ENCODE measurements at regions not wholly inside any gene's neighbourhood (a gene's known extent, or its start where the extent isn't known, plus 50 kb on each side); places are given as distances from the start of the nearest gene placed in this dataset.

- Histone ChIP-seq H3K9ac (replicated peaks in 1 of 4; ENCODE audit: extremely low read depth in 1 of 4, low read depth in 3 of 4, low read length in 3 of 4) (no peak overlapping the region), H2BK15ac (ENCODE audit: low read length) (no peak overlapping the region), H3K4me1 (replicated peaks in 1 of 4; ENCODE audit: control insufficient read depth in 3 of 4, insufficient read depth in 4 of 4, low read length in 3 of 4) (peaks cover 0 to 2% (median 0%) of the 10 kb centered on the region in 4 experiments; a peak in 1 of 7 replicates), H3K56ac (replicated peaks; ENCODE audit: insufficient read length, low read depth, low read length) (no peak overlapping the region), H3K18ac (ENCODE audit: extremely low read depth, low read length) (no peak overlapping the region; the same call in none of the 2 replicates), H3K4me2 (ENCODE audit: insufficient read depth in 1 of 2, low read depth in 2 of 2, low read length in 2 of 2) (no peak overlapping the region), H3K23me2 (ENCODE audit: low read depth, low read length) (no peaks in the 10 kb centered on the region), H4K91ac (replicated peaks; ENCODE audit: insufficient read length, low read length) (no peak overlapping the region), H4K20me1 (replicated peaks in 1 of 2; ENCODE audit: control insufficient read depth in 1 of 2, insufficient read depth in 2 of 2, low read length in 2 of 2) (no peaks in the 10 kb centered on the region), H3K79me1 (ENCODE audit: low read depth, low read length) (no peaks in the 10 kb centered on the region), H2BK120ac (replicated peaks; ENCODE audit: low read depth, low read length) (no peak overlapping the region), H2BK20ac (ENCODE audit: low read length) (no peak overlapping the region), H4K5ac (ENCODE audit: insufficient read length, low read depth, low read length) (no peak overlapping the region), H3K14ac (ENCODE audit: insufficient read length) (no peak overlapping the region), H2BK5ac (ENCODE audit: low read depth, low read length) (no peak overlapping the region), H3K4ac (replicated peaks; ENCODE audit: insufficient read length, low read depth, low read length) (peak overlapping the region; percentile 32), H3K36me3 (ENCODE audit: control insufficient read depth in 2 of 4, insufficient read depth in 4 of 4, low read length in 3 of 4) (peaks cover 0 to 4% (median 0%) of the 10 kb centered on the region in 4 experiments; a peak in 2 of 8 replicates), H2AK5ac (ENCODE audit: low read depth, low read length) (no peak overlapping the region), H3K9me3 (ENCODE audit: insufficient read depth in 2 of 2, low read depth in 1 of 2, low read length in 1 of 2) (peaks cover 3 to 10% of the 10 kb centered on the region in 2 experiments; a peak in 2 of 4 replicates), H3K79me2 (ENCODE audit: control insufficient read depth in 1 of 2, insufficient read depth in 2 of 2, low read length in 2 of 2) (no peaks in the 10 kb centered on the region), H3K27me3 (replicated peaks in 1 of 4; ENCODE audit: control insufficient read depth in 3 of 4, extremely low read depth in 1 of 4, insufficient read depth in 3 of 4, low read length in 3 of 4) (no peaks in the 10 kb centered on the region), H2AFZ (ENCODE audit: low read length) (no peak overlapping the region), H4K8ac (ENCODE audit: extremely low read depth, insufficient read depth, low read length) (no peak overlapping the region), H3K27ac (ENCODE audit: low read depth, low read length) (no peak overlapping the region), H3K23ac (ENCODE audit: insufficient read length) (no peak overlapping the region), H2BK12ac (ENCODE audit: low read depth, low read length) (no peak overlapping the region), H3K4me3 (ENCODE audit: extremely low read depth in 1 of 4, insufficient read depth in 2 of 4, low read depth in 3 of 4, low read length in 4 of 4) (no peak overlapping the region)
- FAIRE-seq (no peak), DNase-seq (ENCODE audit: low read depth in 1 of 2, low spot score in 2 of 2) (peak in 1 of 2 experiments; percentile 42)
- ChIA-PET CTCF (ENCODE audit: partially characterized antibody) (interaction anchor here (1.1 to 1.7 kb wide), 4 partner anchors 9 to 142 kb away, joined by 3 to 5 read pairs (median 3); no protein-coding TSS in a partner anchor), POLR2A (ENCODE audit: partially characterized antibody) (interaction anchor here (0.6 to 2.7 kb wide), 3 partner anchors 9 to 48 kb away, joined by 3 to 12 read pairs (median 5); no protein-coding TSS in a partner anchor)
- WGBS, 2 experiments (ENCODE audit: extremely low coverage in 1 of 2, insufficient coverage in 1 of 2, insufficient read length in 1 of 2, insufficient replicate concordance in 2 of 2, low coverage in 1 of 2, low lambda C conversion rate in 2 of 2, missing lambda C conversion rate in 1 of 2): 80% methylated on average over 8 of the region's 8 CpGs; no CpG with 5 or more reads in 1 of the 2 experiments
- TF ChIP-seq SIN3A (conservative IDR thresholded peaks at IDR 0.05 in 1 of 2, IDR thresholded peaks at IDR 0.05 in 1 of 2; ENCODE audit: low read depth in 1 of 2, low read length in 2 of 2) (no peak), RXRA (IDR thresholded peaks at IDR 0.05; ENCODE audit: insufficient read depth, low read depth, low read length) (no peak), TCF12 (IDR thresholded peaks at IDR 0.05; ENCODE audit: low read depth, low read length) (0 out of 2 replicates have a peak, but pooled peaks have one; percentile 21)
Observed at GRCh38 chr13:99757756-99758459, 213.7 kb downstream of the ZIC5 start.

Data from H1 (cell line).